ENCODE measurements at regions not wholly inside any gene's neighbourhood (a gene's known extent, or its start where the extent isn't known, plus 50 kb on each side); places are given as distances from the start of the nearest gene placed in this dataset.

DNA sequence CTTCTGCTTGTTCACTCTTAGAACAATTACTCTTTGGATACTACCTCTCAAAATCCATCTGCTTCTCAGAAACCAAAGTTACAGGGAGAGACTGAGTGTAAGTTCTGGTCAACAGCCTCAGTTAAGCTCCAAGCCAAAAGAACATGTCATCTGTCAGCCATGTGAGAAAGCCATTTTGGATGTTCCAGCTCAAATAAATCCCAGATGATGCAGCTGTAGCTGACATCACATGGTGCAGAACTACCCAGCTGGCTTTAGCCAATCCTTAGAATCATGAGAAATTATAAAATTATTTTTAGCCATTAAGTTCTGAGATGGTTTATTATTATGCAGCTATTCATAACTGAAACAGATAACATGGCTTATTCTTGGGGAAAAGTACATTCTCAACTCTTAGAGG, 696.0 kb downstream of the ZNF385D start:
- no peak overlapping the region for H4K91ac ChIP-seq (ENCODE audit: insufficient read length, low read depth, low read length)
- H4K5ac ChIP-seq (ENCODE audit: insufficient read length, low read depth, low read length), result no peak overlapping the region
- no peaks in the 10 kb centered on the region for H3K79me1 ChIP-seq (ENCODE audit: insufficient read depth, low read depth, low read length, poor library complexity, severe bottlenecking)
- H4K8ac ChIP-seq (replicated peaks; ENCODE audit: insufficient read length, low read depth, low read length), result no peak overlapping the region
- H3K4me1 Mint-ChIP-seq, result no peaks in the 10 kb centered on the region
- H3K27me3 Mint-ChIP-seq (ENCODE audit: low read depth), result peaks cover 1% of the 10 kb centered on the region; the same call in 1 of the 2 replicates
- no peak overlapping the region for H2AFZ ChIP-seq (ENCODE audit: low read length)
- no peak overlapping the region for H3K14ac ChIP-seq (ENCODE audit: insufficient read depth, low read length)
- H3T11ph ChIP-seq (ENCODE audit: low read length), result no peak overlapping the region
- no peaks in the 10 kb centered on the region for H3K9me3 ChIP-seq (ENCODE audit: control insufficient read depth, low read depth, low read length)
- no peak overlapping the region for H2BK15ac ChIP-seq (ENCODE audit: low read depth, low read length)
- H3K27ac Mint-ChIP-seq, result no peak overlapping the region
- H2BK12ac ChIP-seq (ENCODE audit: insufficient read length, low read depth, low read length), result no peak overlapping the region
- no peak overlapping the region for H2BK20ac ChIP-seq (ENCODE audit: low read depth, low read length, poor library complexity, severe bottlenecking)
- no peak overlapping the region for H3K4ac ChIP-seq (ENCODE audit: low read depth, low read length)
- no peak overlapping the region for H2AK5ac ChIP-seq (ENCODE audit: insufficient read length, low read length)
- H3K36me3 Mint-ChIP-seq (ENCODE audit: insufficient read depth in 1 of 3, low read depth in 3 of 3), result no peaks in the 10 kb centered on the region
- no peaks in the 10 kb centered on the region for H3K9me3 Mint-ChIP-seq
- H3K4me3 Mint-ChIP-seq, result no peak overlapping the region
- H3K4me2 ChIP-seq (ENCODE audit: insufficient read depth, insufficient read length, low read length), result no peak overlapping the region
- TF ChIP-seq CTCF (conservative IDR thresholded peaks at IDR 0.05), result no peak
- H3K23ac ChIP-seq (ENCODE audit: insufficient read length, low read depth, low read length), result no peak overlapping the region
- H4K20me1 ChIP-seq (ENCODE audit: control insufficient read depth, insufficient read depth, insufficient read length), result no peaks in the 10 kb centered on the region
- H3K56ac ChIP-seq (ENCODE audit: insufficient read length, low read depth, low read length), result no peak overlapping the region
- H3K4me1 ChIP-seq (ENCODE audit: insufficient read depth, low read length), result no peaks in the 10 kb centered on the region
- H2BK5ac ChIP-seq (ENCODE audit: insufficient read length, low read length), result no peak overlapping the region
- no peaks in the 10 kb centered on the region for H3K79me2 ChIP-seq (ENCODE audit: insufficient read depth, low read length)
- H3K27ac ChIP-seq (ENCODE audit: insufficient read length, low read depth, low read length), result no peak overlapping the region
- no peak overlapping the region for H3K18ac ChIP-seq (ENCODE audit: insufficient read length, low read depth, low read length)
- no peak overlapping the region for H2BK120ac ChIP-seq (ENCODE audit: low read depth, low read length, poor library complexity, severe bottlenecking)
- H3K9ac ChIP-seq (ENCODE audit: extremely low read depth, insufficient read length, low read length), result no peak overlapping the region
- no peaks in the 10 kb centered on the region for H3K27me3 ChIP-seq (ENCODE audit: insufficient read depth, low read length)
- no peak for DNase-seq
- no peaks in the 10 kb centered on the region for H3K23me2 ChIP-seq (ENCODE audit: insufficient read length, low read depth, low read length, poor library complexity, severe bottlenecking)

Measured in H9 (cell line).